Keratinocyte (primary cell): ENCODE measurements at regions not wholly inside any gene's neighbourhood (a gene's known extent, or its start where the extent isn't known, plus 50 kb on each side); places are given as distances from the start of the nearest gene placed in this dataset.
"Not testable (repeated sequence)": the region's sequence is repeated elsewhere in the genome, so short reads cannot be mapped to it uniquely, and the experiment has no call there.

Experiments
- DNase-seq: peaks from one replicate; pipeline ENCODE4 v3.0.0-alpha.2; 2011; ENCODE audit warnings: low read depth, missing footprints, low spot score
- FAIRE-seq: peaks from 2 replicates; lab custom pipeline; 2011; peaks lifted over from hg19 to GRCh38; lab: Jason Lieb, UNC
- H2AFZ ChIP-seq: 2 replicates; pipeline ENCODE4 v1.6.0; 2012; ENCODE audit warnings: low read length, control low read depth, inconsistent platforms; ENCODE audit not compliant: control insufficient read depth
- H3K27ac ChIP-seq: 2 replicates; pipeline ENCODE4 v1.5.1; 2011; ENCODE audit warnings: low read length; ENCODE audit not compliant: control insufficient read depth, insufficient read depth
- H3K27me3 ChIP-seq: 3 replicates; pipeline ENCODE4 v1.6.0; 2011; ENCODE audit warnings: low read length; ENCODE audit not compliant: control insufficient read depth, insufficient read depth; ENCODE audit errors: extremely low read depth
- H3K36me3 ChIP-seq, 2 experiments: 2 replicates in 1 of 2; 3 replicates in 1 of 2; pipeline ENCODE4 v1.5.1; 2011; ENCODE audit warnings: low read length in 2 of 2, mild to moderate bottlenecking in 1 of 2; ENCODE audit not compliant: control insufficient read depth in 2 of 2, insufficient read depth in 2 of 2; ENCODE audit errors: extremely low read depth in 1 of 2
- H3K4me1 ChIP-seq: 3 replicates; pipeline ENCODE4 v1.5.1; 2011; ENCODE audit warnings: low read length; ENCODE audit not compliant: control insufficient read depth, insufficient read depth; ENCODE audit errors: extremely low read depth
- H3K4me2 ChIP-seq: 3 replicates; pipeline ENCODE4 v1.6.0; 2011; ENCODE audit warnings: low read depth, low read length; ENCODE audit not compliant: control insufficient read depth, insufficient read depth; ENCODE audit errors: extremely low read depth
- H3K4me3 ChIP-seq, 3 experiments: fragments of 200-600 bp in 1 of 3; sonication (generic) in 1 of 3; 2 replicates in 2 of 3; 3 replicates in 1 of 3; pipeline ENCODE4 v1.5.1; 2011 to 2016; ENCODE audit warnings: low read length in 3 of 3, mild to moderate bottlenecking in 3 of 3, control low read depth in 2 of 3, inconsistent platforms in 1 of 3, low read depth in 1 of 3, mixed read lengths in 1 of 3, mixed run types in 1 of 3, moderate library complexity in 1 of 3; ENCODE audit not compliant: control insufficient read depth in 2 of 3, insufficient read depth in 2 of 3; ENCODE audit errors: extremely low read depth in 1 of 3
- H3K79me2 ChIP-seq: 2 replicates; pipeline ENCODE4 v1.6.0; 2012; ENCODE audit warnings: low read length; ENCODE audit not compliant: control insufficient read depth, insufficient read depth
- H3K9ac ChIP-seq: 3 replicates; pipeline ENCODE4 v1.6.0; 2011; ENCODE audit warnings: low read length; ENCODE audit not compliant: control insufficient read depth, insufficient read depth; ENCODE audit errors: extremely low read depth
- H3K9me1 ChIP-seq: 3 replicates; pipeline ENCODE4 v1.6.0; 2011; ENCODE audit warnings: low read length; ENCODE audit not compliant: control insufficient read depth, insufficient read depth; ENCODE audit errors: extremely low read depth
- H3K9me3 ChIP-seq: 2 replicates; pipeline ENCODE4 v1.5.1; 2012; ENCODE audit warnings: low read depth, low read length; ENCODE audit not compliant: control insufficient read depth
- H4K20me1 ChIP-seq: 3 replicates; pipeline ENCODE4 v1.6.0; 2011; ENCODE audit warnings: low read length; ENCODE audit not compliant: control insufficient read depth, insufficient read depth; ENCODE audit errors: extremely low read depth
- EZH2 ChIP-seq: IDR thresholded peaks from one replicate; pipeline ENCODE4 v1.6.1; 2012; ENCODE audit warnings: inconsistent platforms, mild to moderate bottlenecking, low read length, moderate library complexity
- dilution Hi-C: fragments of 300-500 bp; cut with MboI; formaldehyde crosslinking; loops from one replicate; pipeline ENCODE4 v1.7.0; 2020; ENCODE audit warnings: low sequenced_read_pairs; ENCODE audit not compliant: extremely low pct_ligation_motif_present
- TF ChIP-seq, protein P1 (sequence below), 3 experiments: IDR thresholded peaks in 1 of 3; conservative IDR thresholded peaks in 1 of 3; optimal IDR thresholded peaks in 1 of 3; 2 replicates in 2 of 3; 3 replicates in 1 of 3; pipeline versions ENCODE3 to v1.5.1; 2011; ENCODE audit warnings: low read length in 3 of 3, mild to moderate bottlenecking in 3 of 3, moderate library complexity in 2 of 3, control low read depth in 1 of 3, inconsistent platforms in 1 of 3; ENCODE audit not compliant: insufficient read depth in 2 of 3; ENCODE audit errors: extremely low read depth in 1 of 3

DNA sequence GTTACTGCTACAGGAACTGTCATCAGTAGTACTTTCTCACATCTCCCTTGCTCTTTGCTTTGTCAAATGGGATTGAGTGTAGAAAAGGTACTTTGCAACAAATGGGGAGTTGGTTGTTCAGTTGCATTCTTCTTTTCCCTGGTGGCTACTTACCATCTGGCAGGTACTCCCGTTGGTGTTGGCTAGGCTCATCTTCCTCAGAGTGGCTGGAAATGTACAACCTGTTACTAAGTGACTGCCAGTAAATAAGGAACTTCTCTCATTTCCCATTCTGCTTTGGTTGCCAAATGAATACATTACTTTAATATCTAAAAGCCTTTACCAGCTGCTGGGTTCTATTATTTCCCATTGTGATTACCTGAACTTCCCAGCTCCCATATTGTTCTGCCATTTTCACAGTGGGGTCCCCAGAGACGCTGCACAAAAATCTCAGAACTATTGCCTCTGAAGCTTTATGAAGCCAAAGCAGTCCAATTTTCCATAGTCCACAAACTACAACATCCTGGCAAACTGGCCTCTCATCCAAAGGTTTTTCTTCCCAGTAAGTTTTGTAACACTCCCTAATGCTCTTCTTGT lies 229.7 kb upstream of the HTR1E start:
- Histone ChIP-seq H4K20me1 (no peaks in the 10 kb centered on the region), H3K4me2 (no peak overlapping the region), H3K4me3 (no peak overlapping the region), H3K9me1 (no peaks in the 10 kb centered on the region), H2AFZ (no peak overlapping the region), H3K9me3 (no peaks in the 10 kb centered on the region), H3K27me3 (no peaks in the 10 kb centered on the region), H3K79me2 (no peaks in the 10 kb centered on the region), H3K27ac (no peak overlapping the region), H3K36me3 (no peaks in the 10 kb centered on the region), H3K4me1 (no peaks in the 10 kb centered on the region), H3K9ac (no peak overlapping the region)
- FAIRE-seq (no peak), DNase-seq (no peak)
- TF ChIP-seq, protein P1, sequence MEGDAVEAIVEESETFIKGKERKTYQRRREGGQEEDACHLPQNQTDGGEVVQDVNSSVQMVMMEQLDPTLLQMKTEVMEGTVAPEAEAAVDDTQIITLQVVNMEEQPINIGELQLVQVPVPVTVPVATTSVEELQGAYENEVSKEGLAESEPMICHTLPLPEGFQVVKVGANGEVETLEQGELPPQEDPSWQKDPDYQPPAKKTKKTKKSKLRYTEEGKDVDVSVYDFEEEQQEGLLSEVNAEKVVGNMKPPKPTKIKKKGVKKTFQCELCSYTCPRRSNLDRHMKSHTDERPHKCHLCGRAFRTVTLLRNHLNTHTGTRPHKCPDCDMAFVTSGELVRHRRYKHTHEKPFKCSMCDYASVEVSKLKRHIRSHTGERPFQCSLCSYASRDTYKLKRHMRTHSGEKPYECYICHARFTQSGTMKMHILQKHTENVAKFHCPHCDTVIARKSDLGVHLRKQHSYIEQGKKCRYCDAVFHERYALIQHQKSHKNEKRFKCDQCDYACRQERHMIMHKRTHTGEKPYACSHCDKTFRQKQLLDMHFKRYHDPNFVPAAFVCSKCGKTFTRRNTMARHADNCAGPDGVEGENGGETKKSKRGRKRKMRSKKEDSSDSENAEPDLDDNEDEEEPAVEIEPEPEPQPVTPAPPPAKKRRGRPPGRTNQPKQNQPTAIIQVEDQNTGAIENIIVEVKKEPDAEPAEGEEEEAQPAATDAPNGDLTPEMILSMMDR (optimal IDR thresholded peaks at IDR 0.05 in 1 of 3, IDR thresholded peaks at IDR 0.05 in 1 of 3, conservative IDR thresholded peaks at IDR 0.05 in 1 of 3; ENCODE audit: extremely low read depth in 1 of 3, insufficient read depth in 2 of 3, low read length in 3 of 3): no peak
- no peak for TF ChIP-seq EZH2
- dilution Hi-C loops: no loop called here

- no peaks in the 10 kb centered on the region for H3K36me3 ChIP-seq
- H4K20me1 ChIP-seq: no peaks in the 10 kb centered on the region
- dilution Hi-C loops: no loop called here
- H3K4me1 ChIP-seq: no peaks in the 10 kb centered on the region
- no peak overlapping the region for H3K4me3 ChIP-seq
- no peaks in the 10 kb centered on the region for H3K27me3 ChIP-seq
- no peak overlapping the region for H2AFZ ChIP-seq
- no peaks in the 10 kb centered on the region for H3K79me2 ChIP-seq
- no peaks in the 10 kb centered on the region for H3K9me1 ChIP-seq
- H3K9me3 ChIP-seq: no peaks in the 10 kb centered on the region
- no peak overlapping the region for H3K27ac ChIP-seq
- FAIRE-seq: no peak
- TF ChIP-seq, protein P1 (optimal IDR thresholded peaks at IDR 0.05 in 1 of 3, IDR thresholded peaks at IDR 0.05 in 1 of 3, conservative IDR thresholded peaks at IDR 0.05 in 1 of 3; ENCODE audit: extremely low read depth in 1 of 3, insufficient read depth in 2 of 3, low read length in 3 of 3): no peak
- TF ChIP-seq EZH2: no peak
- no peak overlapping the region for H3K9ac ChIP-seq
- no peak overlapping the region for H3K4me2 ChIP-seq
- DNase-seq: no peak
These were observed 230.9 kb upstream of the HTR1E start for GRCh38 chr6:86706449-86706848.

DNA sequence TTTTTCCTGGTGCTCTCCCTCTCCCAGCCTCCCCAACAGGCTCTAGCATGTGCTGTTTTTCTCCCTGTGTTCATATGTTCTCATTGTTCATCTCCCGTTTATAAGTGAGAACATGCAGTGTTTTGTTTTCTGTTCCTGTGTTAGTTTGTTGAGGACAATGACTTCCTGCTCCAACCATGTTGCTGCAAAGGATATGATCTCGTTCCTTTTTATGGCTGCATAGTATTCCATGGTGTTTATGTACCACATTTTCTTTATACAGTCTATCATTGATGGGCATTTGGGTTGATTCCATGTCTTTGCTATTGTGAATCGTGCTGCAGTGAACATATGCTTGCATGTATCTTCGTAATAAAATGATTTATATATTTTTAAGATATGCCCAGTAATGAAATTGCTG lies 236.1 kb upstream of the HTR1E start:
- H3K4me2 ChIP-seq, dilution Hi-C loops, H3K9ac ChIP-seq, H4K20me1 ChIP-seq, H3K79me2 ChIP-seq, H2AFZ ChIP-seq, H3K27ac ChIP-seq, FAIRE-seq, H3K4me3 ChIP-seq, H3K27me3 ChIP-seq, H3K9me1 ChIP-seq, H3K4me1 ChIP-seq, DNase-seq, H3K36me3 ChIP-seq, H3K9me3 ChIP-seq: not testable (repeated sequence)
